OCI-LY7 (cell line): ENCODE measurements at regions not wholly inside any gene's neighbourhood (a gene's known extent, or its start where the extent isn't known, plus 50 kb on each side); places are given as distances from the start of the nearest gene placed in this dataset.

Source experiments
- BruUV-seq: library from RNA; stranded (reverse); fragments of 400-500 nt; replicated peaks from 2 replicates; lab custom pipeline; 2021; lab: Mats Ljungman, UMichigan
- CTCF ChIA-PET: fragments of 300-600 bp; sonication (Branson Sonifier 250); formaldehyde crosslinking; loops from one replicate; lab custom pipeline; 2022; ENCODE audit warnings: antibody characterized with exemption; ENCODE audit not compliant: unreplicated experiment; lab: Charles Lee
- POLR2A ChIA-PET: fragments of 300-600 bp; sonication (Branson Sonifier 250); formaldehyde crosslinking; loops from one replicate; lab custom pipeline; 2022; ENCODE audit warnings: antibody characterized with exemption; lab: Charles Lee
- DNase-seq: peaks from one replicate; pipeline ENCODE4 v3.0.0-alpha.2; 2015; ENCODE audit warnings: low spot score
- H2AFZ ChIP-seq: fragments of 200-600 bp; sonication (generic), shearing (Covaris generic); 2 replicates; pipeline ENCODE4 v1.6.1; 2014; ENCODE audit warnings: mild to moderate bottlenecking, antibody characterized with exemption, low read length, moderate library complexity
- H3K27ac ChIP-seq: fragments of 200-600 bp; sonication (generic); 2 replicates; pipeline ENCODE4 v1.5.1; 2014; ENCODE audit warnings: mixed run types, low read depth, mild to moderate bottlenecking, moderate library complexity, low read length, inconsistent platforms; ENCODE audit not compliant: poor library complexity, severe bottlenecking
- H3K36me3 ChIP-seq: fragments of 200-600 bp; sonication (generic); 2 replicates; pipeline ENCODE4 v1.6.1; 2014; ENCODE audit warnings: mild to moderate bottlenecking, antibody characterized with exemption, low read length, moderate library complexity, mixed read lengths; ENCODE audit not compliant: insufficient read depth
- H3K4me1 ChIP-seq: fragments of 200-600 bp; sonication (generic); 2 replicates; pipeline ENCODE4 v1.5.1; 2014; ENCODE audit warnings: mild to moderate bottlenecking, low read length; ENCODE audit not compliant: insufficient read depth, poor library complexity, severe bottlenecking
- H3K4me2 ChIP-seq: fragments of 200-600 bp; sonication (generic); 2 replicates; pipeline ENCODE4 v1.6.1; 2014; ENCODE audit warnings: mild to moderate bottlenecking, low read length
- H3K4me3 ChIP-seq: fragments of 200-600 bp; sonication (generic); 2 replicates; pipeline ENCODE4 v1.5.1; 2014; ENCODE audit warnings: mild to moderate bottlenecking, low read depth, low read length; ENCODE audit not compliant: poor library complexity, severe bottlenecking
- H3K79me2 ChIP-seq: fragments of 200-600 bp; sonication (generic); 2 replicates; pipeline ENCODE4 v1.6.1; 2016; ENCODE audit warnings: low read depth, mild to moderate bottlenecking, low read length, moderate library complexity, mixed read lengths; ENCODE audit not compliant: insufficient read depth
- H3K9me2 ChIP-seq: fragments of 200-600 bp; sonication (generic); 2 replicates; pipeline ENCODE4 v1.6.1; 2016; ENCODE audit warnings: mild to moderate bottlenecking, low read length, mixed read lengths; ENCODE audit not compliant: insufficient read depth
- H3K9me3 ChIP-seq: fragments of 200-600 bp; sonication (generic); 2 replicates; pipeline ENCODE4 v1.6.1; 2014; ENCODE audit warnings: mild to moderate bottlenecking, mixed run types, low read length, mixed read lengths
- H4K20me1 ChIP-seq: fragments of 200-600 bp; sonication (generic); 2 replicates; pipeline ENCODE4 v1.6.1; 2014; ENCODE audit warnings: mild to moderate bottlenecking, antibody characterized with exemption, low read length, moderate library complexity, mixed read lengths; ENCODE audit not compliant: insufficient read depth
- EZH2phosphoT487 ChIP-seq: fragments of 200-600 bp; sonication (generic); IDR thresholded peaks from 2 replicates; pipeline ENCODE4 v1.6.1; 2018; ENCODE audit warnings: low read depth, borderline replicate concordance, mild to moderate bottlenecking, mixed run types, antibody characterized with exemption, low read length, moderate library complexity, mixed read lengths
- intact Hi-C: fragments of 100-400 bp; cut with micrococcal nuclease; formaldehyde crosslinking; loops from one replicate; pipeline ENCODE4 v1.10.0; 2022; ENCODE audit not compliant: unreplicated experiment
- TF ChIP-seq, protein P1 (sequence below): fragments of 200-600 bp; sonication (generic); conservative IDR thresholded peaks from 2 replicates; pipeline ENCODE4 v1.5.1; 2014; ENCODE audit warnings: mild to moderate bottlenecking, antibody characterized with exemption, low read length, moderate library complexity, mixed read lengths

DNA sequence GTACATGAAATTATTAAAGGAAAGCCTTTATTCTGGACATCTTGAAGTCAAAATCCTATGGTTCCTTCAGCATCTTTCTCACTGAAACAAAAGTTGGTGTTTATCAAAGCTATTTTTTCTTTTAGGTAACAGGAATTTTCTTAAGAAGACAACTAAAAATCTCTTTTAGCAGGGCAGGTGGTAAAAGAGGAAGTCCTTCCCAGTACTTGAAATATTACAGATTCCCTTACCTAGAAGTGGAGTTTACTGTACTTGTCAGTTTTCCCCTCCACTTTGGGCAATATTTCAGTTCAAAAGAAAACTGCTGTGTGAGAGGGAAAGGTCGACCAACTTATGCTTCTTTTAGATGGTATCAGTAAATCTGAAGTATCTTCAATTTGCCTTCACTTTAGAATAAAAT lies 64.3 kb upstream of the TDRD3 start:
- TF ChIP-seq, protein P1, sequence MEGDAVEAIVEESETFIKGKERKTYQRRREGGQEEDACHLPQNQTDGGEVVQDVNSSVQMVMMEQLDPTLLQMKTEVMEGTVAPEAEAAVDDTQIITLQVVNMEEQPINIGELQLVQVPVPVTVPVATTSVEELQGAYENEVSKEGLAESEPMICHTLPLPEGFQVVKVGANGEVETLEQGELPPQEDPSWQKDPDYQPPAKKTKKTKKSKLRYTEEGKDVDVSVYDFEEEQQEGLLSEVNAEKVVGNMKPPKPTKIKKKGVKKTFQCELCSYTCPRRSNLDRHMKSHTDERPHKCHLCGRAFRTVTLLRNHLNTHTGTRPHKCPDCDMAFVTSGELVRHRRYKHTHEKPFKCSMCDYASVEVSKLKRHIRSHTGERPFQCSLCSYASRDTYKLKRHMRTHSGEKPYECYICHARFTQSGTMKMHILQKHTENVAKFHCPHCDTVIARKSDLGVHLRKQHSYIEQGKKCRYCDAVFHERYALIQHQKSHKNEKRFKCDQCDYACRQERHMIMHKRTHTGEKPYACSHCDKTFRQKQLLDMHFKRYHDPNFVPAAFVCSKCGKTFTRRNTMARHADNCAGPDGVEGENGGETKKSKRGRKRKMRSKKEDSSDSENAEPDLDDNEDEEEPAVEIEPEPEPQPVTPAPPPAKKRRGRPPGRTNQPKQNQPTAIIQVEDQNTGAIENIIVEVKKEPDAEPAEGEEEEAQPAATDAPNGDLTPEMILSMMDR, result no peak
- TF ChIP-seq EZH2phosphoT487, result no peak
- DNase-seq, result no peak
- Histone ChIP-seq H2AFZ (no peak overlapping the region), H3K9me2 (no peaks in the 10 kb centered on the region), H4K20me1 (no peaks in the 10 kb centered on the region), H3K4me2 (no peak overlapping the region), H3K27ac (no peak overlapping the region), H3K9me3 (peaks cover 6% of the 10 kb centered on the region; the same call in 1 of the 2 replicates), H3K4me1 (no peaks in the 10 kb centered on the region), H3K36me3 (no peaks in the 10 kb centered on the region), H3K79me2 (no peaks in the 10 kb centered on the region), H3K4me3 (no peak overlapping the region)
- ChIA-PET CTCF (no interaction called here), POLR2A (interaction anchor here (0.7 kb wide), 1 partner anchor 298 kb away, joined by 3 read pairs; no protein-coding TSS in a partner anchor)
- intact Hi-C loops, result loop anchor here (1.0 to 5.0 kb wide), 2 partner anchors 99 to 655 kb away; no protein-coding TSS in a partner anchor
- no TSS peak for BruUV-seq

- H3K4me2 ChIP-seq, result no peak overlapping the region
- intact Hi-C loops, result loop anchor here (5.0 kb wide), 1 partner anchor 657 kb away; no protein-coding TSS in a partner anchor
- CTCF ChIA-PET, result no interaction called here
- H3K9me3 ChIP-seq, result peaks cover 6% of the 10 kb centered on the region; the same call in 1 of the 2 replicates
- no peak overlapping the region for H3K27ac ChIP-seq
- H3K4me1 ChIP-seq, result no peaks in the 10 kb centered on the region
- H3K79me2 ChIP-seq, result no peaks in the 10 kb centered on the region
- BruUV-seq, result no TSS peak
- H3K4me3 ChIP-seq, result no peak overlapping the region
- POLR2A ChIA-PET, result interaction anchor here (0.7 kb wide), 1 partner anchor 374 kb away, joined by 4 read pairs; no protein-coding TSS in a partner anchor
- H3K9me2 ChIP-seq, result no peaks in the 10 kb centered on the region
- no peak for TF ChIP-seq EZH2phosphoT487
- TF ChIP-seq, protein P1, result no peak
- DNase-seq, result no peak
- H2AFZ ChIP-seq, result no peak overlapping the region
- no peaks in the 10 kb centered on the region for H3K36me3 ChIP-seq
- no peaks in the 10 kb centered on the region for H4K20me1 ChIP-seq
Measured at GRCh38 chr13:60334310-60334709, 62.7 kb upstream of the TDRD3 start.

- Histone ChIP-seq H4K20me1 (no peaks in the 10 kb centered on the region), H3K4me1 (no peaks in the 10 kb centered on the region), H3K27ac (no peak overlapping the region), H3K4me3 (no peak overlapping the region), H3K36me3 (no peaks in the 10 kb centered on the region), H3K9me3 (peaks cover 6% of the 10 kb centered on the region; the same call in 1 of the 2 replicates), H3K79me2 (no peaks in the 10 kb centered on the region), H3K9me2 (no peaks in the 10 kb centered on the region), H3K4me2 (no peak overlapping the region), H2AFZ (no peak overlapping the region)
- intact Hi-C loops, result no loop called here
- peak; percentile 28 for DNase-seq
- POLR2A ChIA-PET, result no interaction called here
- TF ChIP-seq, protein P1, result peak; percentile 88
- no peak for TF ChIP-seq EZH2phosphoT487
- no TSS peak for BruUV-seq
- CTCF ChIA-PET, result no interaction called here
Measured at GRCh38 chr13:60335531-60335930, 61.5 kb upstream of the TDRD3 start.
